GM06990 (cell line): ENCODE measurements at regions not wholly inside any gene's neighbourhood (a gene's known extent, or its start where the extent isn't known, plus 50 kb on each side); places are given as distances from the start of the nearest gene placed in this dataset.

Experiments
- DNase-seq: peaks from one replicate; pipeline ENCODE4 v3.0.0-alpha.2; 2011; ENCODE audit not compliant: insufficient read length; ENCODE audit errors: extremely low read depth
- H3K27me3 ChIP-seq: replicated peaks from 2 replicates; pipeline ENCODE4 v1.6.0; 2011; ENCODE audit warnings: low read length; ENCODE audit not compliant: control insufficient read depth, insufficient read depth
- H3K36me3 ChIP-seq: 2 replicates; pipeline ENCODE4 v1.5.1; 2011; ENCODE audit warnings: low read length; ENCODE audit not compliant: control insufficient read depth, insufficient read depth
- H3K4me3 ChIP-seq: replicated peaks from 2 replicates; pipeline ENCODE4 v1.5.1; 2011; ENCODE audit warnings: low read depth, mild to moderate bottlenecking, control low read depth, low read length
- TF ChIP-seq, protein P1 (sequence below): IDR thresholded peaks from 2 replicates; pipeline ENCODE4 v1.5.1; 2011; ENCODE audit warnings: low read length, control low read depth, mild to moderate bottlenecking, inconsistent platforms; ENCODE audit not compliant: insufficient read depth, poor library complexity, severe bottlenecking

DNA sequence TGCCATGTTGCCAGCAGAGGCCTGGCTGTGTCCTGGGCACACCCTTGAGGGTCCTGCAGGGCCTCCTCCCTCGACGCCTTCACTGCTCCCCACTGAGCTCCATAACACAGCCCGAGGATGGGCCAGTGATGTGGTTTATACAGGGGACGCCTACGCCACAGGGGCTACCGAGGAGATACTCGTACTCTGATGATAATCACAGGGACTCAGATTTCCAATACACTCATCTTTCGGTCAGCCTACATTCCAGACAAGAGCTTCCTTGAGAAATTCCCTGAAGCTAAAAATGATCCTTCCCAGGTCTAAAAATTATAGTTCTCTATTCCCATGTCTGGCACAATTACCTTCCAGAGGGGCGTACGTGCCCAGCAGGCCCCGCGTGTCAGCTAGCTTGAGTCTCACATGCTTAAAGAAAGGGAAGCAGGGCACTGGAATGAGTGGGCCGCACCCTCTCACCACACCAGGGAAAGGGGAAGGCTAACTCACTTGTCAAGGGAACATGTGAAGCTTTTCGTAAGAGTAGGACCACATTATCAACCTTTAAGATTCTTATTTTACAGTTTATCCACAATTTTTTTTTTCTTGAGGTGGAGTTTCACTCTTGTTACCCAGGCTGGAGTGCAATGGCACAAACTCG, 159.5 kb upstream of the NDUFV2 start:
- Histone ChIP-seq H3K27me3 (no peaks in the 10 kb centered on the region), H3K4me3 (no peak overlapping the region), H3K36me3 (no peaks in the 10 kb centered on the region)
- DNase-seq: no peak
- TF ChIP-seq, protein P1, sequence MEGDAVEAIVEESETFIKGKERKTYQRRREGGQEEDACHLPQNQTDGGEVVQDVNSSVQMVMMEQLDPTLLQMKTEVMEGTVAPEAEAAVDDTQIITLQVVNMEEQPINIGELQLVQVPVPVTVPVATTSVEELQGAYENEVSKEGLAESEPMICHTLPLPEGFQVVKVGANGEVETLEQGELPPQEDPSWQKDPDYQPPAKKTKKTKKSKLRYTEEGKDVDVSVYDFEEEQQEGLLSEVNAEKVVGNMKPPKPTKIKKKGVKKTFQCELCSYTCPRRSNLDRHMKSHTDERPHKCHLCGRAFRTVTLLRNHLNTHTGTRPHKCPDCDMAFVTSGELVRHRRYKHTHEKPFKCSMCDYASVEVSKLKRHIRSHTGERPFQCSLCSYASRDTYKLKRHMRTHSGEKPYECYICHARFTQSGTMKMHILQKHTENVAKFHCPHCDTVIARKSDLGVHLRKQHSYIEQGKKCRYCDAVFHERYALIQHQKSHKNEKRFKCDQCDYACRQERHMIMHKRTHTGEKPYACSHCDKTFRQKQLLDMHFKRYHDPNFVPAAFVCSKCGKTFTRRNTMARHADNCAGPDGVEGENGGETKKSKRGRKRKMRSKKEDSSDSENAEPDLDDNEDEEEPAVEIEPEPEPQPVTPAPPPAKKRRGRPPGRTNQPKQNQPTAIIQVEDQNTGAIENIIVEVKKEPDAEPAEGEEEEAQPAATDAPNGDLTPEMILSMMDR: no peak

DNA sequence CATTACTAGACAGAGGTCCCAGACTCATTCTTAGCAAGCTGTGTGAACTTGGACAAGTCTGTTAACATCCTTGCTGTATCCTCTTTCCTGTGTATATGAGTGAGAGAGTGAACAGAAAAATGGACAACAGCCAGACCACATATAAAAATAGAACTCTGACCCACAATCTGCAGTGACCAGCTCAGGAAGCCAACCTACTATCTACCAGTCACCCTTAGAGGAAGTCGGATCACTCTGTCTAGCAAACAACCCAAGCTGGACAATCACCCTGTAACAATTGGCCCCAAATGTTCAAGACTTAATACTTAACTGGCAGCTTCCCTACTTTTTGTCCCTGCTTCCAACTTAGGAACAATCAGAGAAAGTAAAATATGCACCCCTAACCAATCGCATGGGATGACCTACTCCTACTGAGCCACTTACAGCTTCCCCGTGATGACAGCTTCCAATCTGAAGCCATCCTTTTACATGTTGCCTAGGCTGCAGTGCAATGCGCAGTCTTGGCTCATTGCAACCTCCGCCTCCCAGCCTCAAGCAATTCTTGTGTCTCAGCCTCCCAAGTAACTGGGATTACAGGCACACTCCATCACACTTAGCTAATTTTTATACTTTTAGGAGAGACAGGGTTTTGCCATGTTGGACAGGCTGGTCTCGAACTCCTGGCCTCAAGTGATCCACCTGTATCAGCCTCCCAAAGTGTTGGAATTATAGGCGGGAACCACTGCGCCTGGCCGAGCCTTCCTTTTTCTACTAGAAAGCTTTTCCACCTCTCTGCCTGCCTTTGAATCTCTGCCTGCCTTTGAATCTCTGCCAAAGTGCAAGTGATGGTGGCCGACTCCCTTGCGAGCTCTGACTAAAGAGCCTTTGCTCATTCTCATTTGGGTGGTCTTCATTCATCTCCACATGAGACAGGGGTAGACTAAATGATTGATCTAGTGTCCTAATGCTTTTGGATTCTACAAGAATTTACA, 158.3 kb upstream of the NDUFV2 start:
- H3K4me3 ChIP-seq: no peak overlapping the region
- no peaks in the 10 kb centered on the region for H3K27me3 ChIP-seq
- H3K36me3 ChIP-seq: no peaks in the 10 kb centered on the region
- DNase-seq: no peak
- TF ChIP-seq, protein P1: no peak

DNA sequence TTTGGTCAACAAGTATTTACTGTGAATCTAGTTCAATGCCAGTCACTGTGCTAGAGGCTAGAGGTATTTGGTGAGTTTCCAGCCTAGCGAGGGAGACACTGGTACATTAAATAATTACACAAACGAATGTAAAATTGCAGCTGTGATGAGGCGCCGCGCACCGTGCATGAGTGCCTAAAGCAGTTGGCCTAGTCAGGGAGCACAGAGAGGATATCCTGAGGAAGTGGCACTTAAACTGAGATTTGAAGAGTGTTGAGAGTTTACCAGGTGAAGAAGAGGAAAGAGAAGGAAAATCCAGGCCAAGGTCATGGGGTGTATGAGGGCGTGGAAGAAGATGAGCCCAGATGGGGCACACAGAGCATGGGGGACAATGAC, 157.6 kb upstream of the NDUFV2 start:
- Histone ChIP-seq H3K36me3 (no peaks in the 10 kb centered on the region), H3K27me3 (no peaks in the 10 kb centered on the region), H3K4me3 (no peak overlapping the region)
- TF ChIP-seq, protein P1: no peak
- DNase-seq: no peak

DNA sequence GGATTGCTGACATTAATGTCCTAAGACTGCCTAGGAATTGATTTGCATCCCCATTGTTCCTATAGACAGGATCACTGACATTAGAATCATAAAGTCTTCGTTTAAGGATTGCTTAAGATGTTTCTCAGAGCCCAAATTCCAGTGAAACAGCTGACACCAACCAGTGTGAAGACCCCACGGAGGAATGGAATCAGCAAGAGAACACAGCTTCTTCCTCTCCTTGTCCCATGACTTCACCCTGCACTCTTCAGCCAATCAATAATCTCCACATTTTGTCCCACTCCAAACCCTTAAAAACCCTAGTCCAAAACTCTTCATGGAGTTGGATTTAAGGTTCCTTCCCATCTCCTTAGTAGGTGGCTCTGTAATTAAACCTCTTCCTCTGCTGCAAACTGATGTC, 157.0 kb upstream of the NDUFV2 start:
- DNase-seq: no peak
- H3K27me3 ChIP-seq: no peaks in the 10 kb centered on the region; the same call in 1 of the 2 replicates
- TF ChIP-seq, protein P1: no peak
- no peaks in the 10 kb centered on the region for H3K36me3 ChIP-seq
- H3K4me3 ChIP-seq: no peak overlapping the region

DNA sequence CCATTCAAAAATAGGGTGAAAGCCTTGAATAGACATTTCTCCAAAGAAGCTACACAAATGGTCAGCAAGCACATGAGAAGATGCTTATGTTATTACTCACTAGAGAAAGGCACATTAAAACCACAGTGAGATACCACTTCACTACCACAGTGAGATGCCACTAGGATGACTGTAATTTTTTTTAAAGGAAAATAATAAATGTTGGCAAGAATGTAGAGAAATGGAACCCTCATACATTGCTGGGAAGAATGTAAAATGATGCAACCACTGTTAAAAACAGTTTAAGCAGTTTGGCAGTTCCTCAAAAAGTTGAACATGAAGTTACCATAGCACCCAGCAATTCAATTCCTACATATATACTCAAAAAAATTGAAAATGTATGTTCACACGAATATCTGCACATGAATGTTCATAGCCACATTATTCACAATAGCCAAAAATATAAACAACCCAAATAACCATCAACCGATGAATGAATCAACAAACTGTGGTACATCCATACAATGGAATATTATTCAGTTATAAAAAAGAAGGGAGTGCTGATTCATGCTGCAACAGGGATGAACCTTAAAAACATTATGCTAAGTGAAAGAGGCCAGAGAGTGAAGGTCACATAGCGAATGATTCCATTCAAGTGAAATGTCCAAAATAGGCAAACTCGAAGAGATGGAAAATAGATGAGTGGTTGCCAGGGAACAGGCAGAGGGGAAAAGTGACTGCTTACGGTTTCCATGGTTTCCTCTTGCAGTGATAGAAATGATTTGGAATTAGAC, 156.2 kb upstream of the NDUFV2 start:
- no peak for DNase-seq
- TF ChIP-seq, protein P1: no peak
- Histone ChIP-seq H3K27me3 (no peaks in the 10 kb centered on the region; the same call in 1 of the 2 replicates), H3K4me3 (no peak overlapping the region), H3K36me3 (no peaks in the 10 kb centered on the region)
